ENCODE measurements at regions not wholly inside any gene's neighbourhood (a gene's known extent, or its start where the extent isn't known, plus 50 kb on each side); places are given as distances from the start of the nearest gene placed in this dataset.

GRCh38 chr5:162231522-162231921 lies 163.9 kb downstream of the GABRG2 start:
- Histone ChIP-seq H3K4me3 (no peak overlapping the region), H3K27ac (no peak overlapping the region), H3K9me3 (no peaks in the 10 kb centered on the region), H3K36me3 (no peaks in the 10 kb centered on the region), H3K27me3 (no peaks in the 10 kb centered on the region), H3K4me1 (no peaks in the 10 kb centered on the region)
- DNase-seq (ENCODE audit: low spot score), result no peak
- TF ChIP-seq CTCF (IDR thresholded peaks at IDR 0.05), result no peak

GRCh38 chr5:162240734-162241133 lies 173.2 kb downstream of the GABRG2 start:
- Histone ChIP-seq H3K9me3 (no peaks in the 10 kb centered on the region), H3K4me3 (no peak overlapping the region), H3K27ac (no peak overlapping the region), H3K27me3 (no peaks in the 10 kb centered on the region), H3K4me1 (no peaks in the 10 kb centered on the region), H3K36me3 (no peaks in the 10 kb centered on the region)
- no peak for DNase-seq (ENCODE audit: low spot score)
- no peak for TF ChIP-seq CTCF (IDR thresholded peaks at IDR 0.05)

GRCh38 chr5:162242416-162242815 lies 174.8 kb downstream of the GABRG2 start:
- Histone ChIP-seq H3K27me3 (no peaks in the 10 kb centered on the region), H3K9me3 (no peaks in the 10 kb centered on the region), H3K4me1 (no peaks in the 10 kb centered on the region), H3K27ac (no peak overlapping the region), H3K4me3 (no peak overlapping the region), H3K36me3 (no peaks in the 10 kb centered on the region)
- no peak for DNase-seq (ENCODE audit: low spot score)
- no peak for TF ChIP-seq CTCF (IDR thresholded peaks at IDR 0.05)

- Histone ChIP-seq H3K9me3 (no peaks in the 10 kb centered on the region), H3K27ac (no peak overlapping the region), H3K4me3 (no peak overlapping the region), H3K27me3 (no peaks in the 10 kb centered on the region), H3K36me3 (no peaks in the 10 kb centered on the region), H3K4me1 (no peaks in the 10 kb centered on the region)
- no peak for DNase-seq (ENCODE audit: low spot score)
- no peak for TF ChIP-seq CTCF (IDR thresholded peaks at IDR 0.05)
Measured at GRCh38 chr5:162243651-162244050, 176.1 kb downstream of the GABRG2 start.

- DNase-seq (ENCODE audit: low spot score), result no peak
- no peak overlapping the region for H3K27ac ChIP-seq
- no peaks in the 10 kb centered on the region for H3K36me3 ChIP-seq
- no peak overlapping the region for H3K4me3 ChIP-seq
- H3K4me1 ChIP-seq, result no peaks in the 10 kb centered on the region
- no peaks in the 10 kb centered on the region for H3K9me3 ChIP-seq
- TF ChIP-seq CTCF (IDR thresholded peaks at IDR 0.05), result no peak
- no peaks in the 10 kb centered on the region for H3K27me3 ChIP-seq
Measured at GRCh38 chr5:162248107-162248713, 180.6 kb downstream of the GABRG2 start.

DNA sequence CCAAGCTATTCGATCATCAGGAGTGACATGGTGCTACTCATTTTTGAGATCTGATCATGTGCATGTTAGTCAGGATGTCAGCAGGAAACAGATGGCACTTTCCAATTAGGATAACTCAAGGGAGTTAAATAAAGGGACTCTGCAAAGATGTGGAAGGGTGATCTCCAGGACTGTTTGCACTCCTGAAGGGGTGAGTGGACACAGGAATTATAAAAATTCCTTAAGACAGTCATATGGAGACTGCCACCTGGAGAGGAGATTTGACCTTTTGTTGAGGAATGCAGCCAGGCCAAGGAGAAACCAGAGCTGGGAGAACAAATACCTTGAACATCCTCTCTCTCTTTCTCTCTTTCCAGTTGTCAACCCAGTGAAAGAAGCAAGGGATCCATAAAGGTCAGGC lies 189.1 kb downstream of the GABRG2 start:
- H3K4me3 ChIP-seq, result no peak overlapping the region
- no peak for DNase-seq (ENCODE audit: low spot score)
- no peak overlapping the region for H3K27ac ChIP-seq
- no peaks in the 10 kb centered on the region for H3K27me3 ChIP-seq
- TF ChIP-seq CTCF (IDR thresholded peaks at IDR 0.05), result no peak
- no peaks in the 10 kb centered on the region for H3K36me3 ChIP-seq
- no peaks in the 10 kb centered on the region for H3K4me1 ChIP-seq
- H3K9me3 ChIP-seq, result no peaks in the 10 kb centered on the region
